ENCODE measurements at regions not wholly inside any gene's neighbourhood (a gene's known extent, or its start where the extent isn't known, plus 50 kb on each side); places are given as distances from the start of the nearest gene placed in this dataset.

DNA sequence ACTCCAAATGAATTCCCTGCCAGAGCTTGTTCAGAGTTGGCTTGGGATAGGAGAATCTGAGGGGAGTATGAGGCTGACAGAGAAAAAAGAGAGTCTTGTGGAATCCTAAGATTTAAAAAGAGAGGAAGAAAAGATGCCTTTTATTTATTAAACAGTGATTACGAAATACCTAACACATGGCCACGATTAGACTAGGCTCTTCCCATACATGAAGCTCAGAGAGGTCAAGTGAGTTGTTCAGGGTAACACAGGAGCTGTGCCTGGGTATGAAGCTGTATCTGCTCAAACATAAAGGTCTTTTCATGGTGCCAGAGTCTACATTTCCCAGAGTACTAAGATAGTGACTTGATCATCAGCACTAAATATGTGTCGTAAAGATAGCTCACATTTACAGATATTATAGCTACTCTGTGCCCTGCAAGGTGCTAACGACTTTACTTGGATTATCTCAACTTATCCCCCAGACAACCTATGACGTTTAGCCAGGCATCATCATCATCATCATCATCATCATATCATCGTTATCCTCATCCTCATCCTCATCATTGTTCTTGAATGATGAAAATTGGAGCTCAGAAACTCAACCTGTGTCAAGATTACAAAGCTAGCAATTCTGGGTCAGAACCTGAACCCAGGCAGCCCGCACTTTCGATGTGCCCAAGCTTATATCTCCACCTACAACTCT lies 500.8 kb downstream of the NPIPA7 start:
- TF ChIP-seq, protein P1, sequence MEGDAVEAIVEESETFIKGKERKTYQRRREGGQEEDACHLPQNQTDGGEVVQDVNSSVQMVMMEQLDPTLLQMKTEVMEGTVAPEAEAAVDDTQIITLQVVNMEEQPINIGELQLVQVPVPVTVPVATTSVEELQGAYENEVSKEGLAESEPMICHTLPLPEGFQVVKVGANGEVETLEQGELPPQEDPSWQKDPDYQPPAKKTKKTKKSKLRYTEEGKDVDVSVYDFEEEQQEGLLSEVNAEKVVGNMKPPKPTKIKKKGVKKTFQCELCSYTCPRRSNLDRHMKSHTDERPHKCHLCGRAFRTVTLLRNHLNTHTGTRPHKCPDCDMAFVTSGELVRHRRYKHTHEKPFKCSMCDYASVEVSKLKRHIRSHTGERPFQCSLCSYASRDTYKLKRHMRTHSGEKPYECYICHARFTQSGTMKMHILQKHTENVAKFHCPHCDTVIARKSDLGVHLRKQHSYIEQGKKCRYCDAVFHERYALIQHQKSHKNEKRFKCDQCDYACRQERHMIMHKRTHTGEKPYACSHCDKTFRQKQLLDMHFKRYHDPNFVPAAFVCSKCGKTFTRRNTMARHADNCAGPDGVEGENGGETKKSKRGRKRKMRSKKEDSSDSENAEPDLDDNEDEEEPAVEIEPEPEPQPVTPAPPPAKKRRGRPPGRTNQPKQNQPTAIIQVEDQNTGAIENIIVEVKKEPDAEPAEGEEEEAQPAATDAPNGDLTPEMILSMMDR (IDR thresholded peaks at IDR 0.05), result no peak
- no peak for TF ChIP-seq POLR2A (IDR thresholded peaks at IDR 0.05)

Measured in esophagus squamous epithelium (tissue), 4 donors.